Upper lobe of left lung (tissue), 4 donors: ENCODE measurements at regions not wholly inside any gene's neighbourhood (a gene's known extent, or its start where the extent isn't known, plus 50 kb on each side); places are given as distances from the start of the nearest gene placed in this dataset.

Experiments
- EP300 ChIP-seq, 4 donors: sonication (generic); formaldehyde crosslinking; IDR thresholded peaks; one replicate each; pipeline ENCODE4 v1.5.1; 2017; ENCODE audit warnings: antibody characterized with exemption in 4 of 4, control low read depth in 2 of 4
- POLR2A ChIP-seq, 4 donors: fragments of 450-650 bp; IDR thresholded peaks; one replicate each; pipeline ENCODE4 v1.5.1; 2016 to 2017; ENCODE audit warnings: antibody characterized with exemption in 4 of 4, mild to moderate bottlenecking in 2 of 4
- POLR2AphosphoS5 ChIP-seq, 2 donors: sonication (generic); formaldehyde crosslinking; IDR thresholded peaks; one replicate each; pipeline ENCODE4 v1.5.1; 2017; ENCODE audit warnings: antibody characterized with exemption in 2 of 2
- TF ChIP-seq, protein P1 (sequence below), 6 experiments: fragments of 450-650 bp in 4 of 6; fragments of 200-600 bp in 2 of 6; sonication (generic) in 2 of 6; IDR thresholded peaks; one replicate each; pipeline ENCODE4 v1.5.1; 2016 to 2019; ENCODE audit warnings: antibody characterized with exemption in 6 of 6

DNA sequence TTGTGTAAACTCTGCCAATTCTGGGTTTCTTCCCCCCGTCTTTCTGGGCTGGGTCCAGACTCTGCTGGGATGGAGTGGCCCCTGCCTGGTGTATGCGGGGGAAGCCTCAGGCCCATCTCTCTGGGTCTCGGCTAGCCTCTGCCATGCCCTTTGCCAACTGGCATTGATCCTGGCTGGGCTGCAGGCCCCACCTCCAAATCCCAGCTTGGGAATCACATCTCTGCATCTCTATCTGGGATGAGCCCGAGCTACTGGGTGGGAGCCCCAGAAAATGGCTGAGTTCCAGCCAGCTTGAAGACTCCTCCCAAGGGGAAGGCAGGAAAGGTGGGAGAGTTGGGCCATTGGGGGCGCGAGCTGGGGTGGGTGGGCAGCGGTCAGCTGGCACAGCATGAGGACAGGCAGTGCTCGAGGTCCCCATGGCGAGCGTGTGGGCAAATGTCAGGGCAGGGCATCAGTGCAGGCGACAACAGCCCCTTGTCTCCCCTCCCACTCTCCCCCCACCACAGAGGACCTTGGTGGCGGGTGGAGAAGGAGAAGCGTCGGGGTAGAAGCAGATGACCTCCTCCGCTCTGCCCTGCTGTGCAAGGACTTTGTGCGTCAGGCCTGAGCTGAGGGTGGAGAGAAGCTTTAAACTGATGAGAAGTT lies 139.4 kb downstream of the ASB1 start:
- TF ChIP-seq EP300 (IDR thresholded peaks at IDR 0.05), result no peak
- TF ChIP-seq, protein P1, sequence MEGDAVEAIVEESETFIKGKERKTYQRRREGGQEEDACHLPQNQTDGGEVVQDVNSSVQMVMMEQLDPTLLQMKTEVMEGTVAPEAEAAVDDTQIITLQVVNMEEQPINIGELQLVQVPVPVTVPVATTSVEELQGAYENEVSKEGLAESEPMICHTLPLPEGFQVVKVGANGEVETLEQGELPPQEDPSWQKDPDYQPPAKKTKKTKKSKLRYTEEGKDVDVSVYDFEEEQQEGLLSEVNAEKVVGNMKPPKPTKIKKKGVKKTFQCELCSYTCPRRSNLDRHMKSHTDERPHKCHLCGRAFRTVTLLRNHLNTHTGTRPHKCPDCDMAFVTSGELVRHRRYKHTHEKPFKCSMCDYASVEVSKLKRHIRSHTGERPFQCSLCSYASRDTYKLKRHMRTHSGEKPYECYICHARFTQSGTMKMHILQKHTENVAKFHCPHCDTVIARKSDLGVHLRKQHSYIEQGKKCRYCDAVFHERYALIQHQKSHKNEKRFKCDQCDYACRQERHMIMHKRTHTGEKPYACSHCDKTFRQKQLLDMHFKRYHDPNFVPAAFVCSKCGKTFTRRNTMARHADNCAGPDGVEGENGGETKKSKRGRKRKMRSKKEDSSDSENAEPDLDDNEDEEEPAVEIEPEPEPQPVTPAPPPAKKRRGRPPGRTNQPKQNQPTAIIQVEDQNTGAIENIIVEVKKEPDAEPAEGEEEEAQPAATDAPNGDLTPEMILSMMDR (IDR thresholded peaks at IDR 0.05), result no peak
- TF ChIP-seq POLR2A (IDR thresholded peaks at IDR 0.05), result no peak
- TF ChIP-seq POLR2AphosphoS5 (IDR thresholded peaks at IDR 0.05), result no peak
